Mesendoderm (in vitro differentiated cells): ENCODE measurements at regions not wholly inside any gene's neighbourhood (a gene's known extent, or its start where the extent isn't known, plus 50 kb on each side); places are given as distances from the start of the nearest gene placed in this dataset.

ENCODE experiments used
- DNase-seq: peaks from one replicate; pipeline ENCODE4 v3.0.0; 2013
- H2AK5ac ChIP-seq: 2 replicates; pipeline ENCODE4 v1.6.1; 2013; ENCODE audit warnings: low read length, inconsistent platforms
- H2BK120ac ChIP-seq: 2 replicates; pipeline ENCODE4 v1.6.1; 2013; ENCODE audit warnings: low read depth, mild to moderate bottlenecking, low read length, moderate library complexity, mixed read lengths
- H2BK15ac ChIP-seq: replicated peaks from 2 replicates; pipeline ENCODE4 v1.6.1; 2013; ENCODE audit warnings: low read depth, mild to moderate bottlenecking, moderate library complexity
- H2BK5ac ChIP-seq: 2 replicates; pipeline ENCODE4 v1.6.1; 2013; ENCODE audit warnings: low read length, inconsistent platforms
- H3K18ac ChIP-seq: 2 replicates; pipeline ENCODE4 v1.6.1; 2013; ENCODE audit warnings: mild to moderate bottlenecking, low read length, mixed read lengths
- H3K23ac ChIP-seq: one replicate; pipeline ENCODE4 v1.6.1; 2013; ENCODE audit warnings: low read length
- H3K27ac ChIP-seq: 2 replicates; pipeline ENCODE4 v1.5.1; 2013; ENCODE audit warnings: low read depth, mild to moderate bottlenecking, inconsistent platforms, low read length, moderate library complexity
- H3K27me3 ChIP-seq: 2 replicates; pipeline ENCODE4 v1.6.1; 2013; ENCODE audit warnings: low read length, control low read depth, mild to moderate bottlenecking, inconsistent platforms; ENCODE audit not compliant: insufficient read depth, poor library complexity
- H3K36me3 ChIP-seq: 2 replicates; pipeline ENCODE4 v1.6.1; 2013; ENCODE audit warnings: low read length, inconsistent platforms; ENCODE audit not compliant: control insufficient read depth, insufficient read depth
- H3K4ac ChIP-seq: one replicate; pipeline ENCODE4 v1.6.1; 2013; ENCODE audit warnings: low read depth, mild to moderate bottlenecking, low read length, moderate library complexity
- H3K4me1 ChIP-seq: 2 replicates; pipeline ENCODE4 v1.6.1; 2013; ENCODE audit warnings: low read depth, low read length, inconsistent platforms; ENCODE audit not compliant: control insufficient read depth
- H3K4me2 ChIP-seq: 2 replicates; pipeline ENCODE4 v1.6.1; 2013; ENCODE audit warnings: low read length
- H3K4me3 ChIP-seq: 2 replicates; pipeline ENCODE4 v1.5.1; 2013; ENCODE audit warnings: mild to moderate bottlenecking, low read length
- H3K56ac ChIP-seq: one replicate; pipeline ENCODE4 v1.6.1; 2013; ENCODE audit warnings: low read length
- H3K79me1 ChIP-seq: 2 replicates; pipeline ENCODE4 v1.6.1; 2013; ENCODE audit warnings: low read length, inconsistent platforms
- H3K79me2 ChIP-seq: 2 replicates; pipeline ENCODE4 v1.6.1; 2013; ENCODE audit warnings: mild to moderate bottlenecking, low read length; ENCODE audit not compliant: control insufficient read depth, insufficient read depth
- H3K9ac ChIP-seq: 2 replicates; pipeline ENCODE4 v1.6.1; 2013; ENCODE audit warnings: low read length, inconsistent platforms
- H4K5ac ChIP-seq: one replicate; pipeline ENCODE4 v1.6.1; 2013; ENCODE audit warnings: low read length
- H4K8ac ChIP-seq: one replicate; pipeline ENCODE4 v1.6.1; 2013; ENCODE audit warnings: low read depth, mild to moderate bottlenecking, control low read depth, low read length, moderate library complexity
- WGBS: extraction: QIAGEN DNeasy Blood & Tissue Kit; methylation state at CpG from one replicate; pipeline ENCODE4 v1.1.7; 2013; ENCODE audit warnings: low lambda C conversion rate, missing lambda C conversion rate; ENCODE audit not compliant: insufficient coverage; ENCODE audit errors: extremely low coverage; 5-methylcytosine and 5-hydroxymethylcytosine counted together

GRCh38 chr20:48308882-48309281 is 518.9 kb downstream of the PREX1 start:
- H3K4me3 ChIP-seq: no peak overlapping the region
- no CpG with 5 or more reads among the region's 6 CpGs for WGBS

GRCh38 chr20:48308232-48308781 is 519.5 kb downstream of the PREX1 start:
- Histone ChIP-seq H3K79me2 (no peaks in the 10 kb centered on the region), H3K4me3 (no peak overlapping the region), H3K23ac (no peak overlapping the region), H3K27me3 (no peaks in the 10 kb centered on the region), H2BK15ac (no peak overlapping the region), H2BK5ac (no peak overlapping the region), H3K18ac (no peak overlapping the region), H3K36me3 (no peaks in the 10 kb centered on the region), H3K27ac (no peak overlapping the region), H4K5ac (no peak overlapping the region), H3K9ac (no peak overlapping the region), H3K79me1 (no peaks in the 10 kb centered on the region), H2AK5ac (no peak overlapping the region), H3K4me1 (no peaks in the 10 kb centered on the region), H3K4ac (no peak overlapping the region), H3K56ac (no peak overlapping the region), H2BK120ac (no peak overlapping the region), H4K8ac (no peak overlapping the region), H3K4me2 (no peak overlapping the region)
- no peak for DNase-seq
- WGBS: no CpG with 5 or more reads among the region's 4 CpGs

More at GRCh38 chr20:48308882-48309281, 518.9 kb downstream of the PREX1 start:
- Histone ChIP-seq H2BK120ac (no peak overlapping the region), H2BK15ac (no peak overlapping the region), H3K23ac (no peak overlapping the region), H3K27me3 (no peaks in the 10 kb centered on the region), H3K56ac (peak overlapping the region; percentile 39), H3K4me2 (no peak overlapping the region), H4K5ac (no peak overlapping the region), H3K18ac (no peak overlapping the region), H3K79me1 (no peaks in the 10 kb centered on the region), H3K9ac (no peak overlapping the region), H3K27ac (no peak overlapping the region), H3K36me3 (no peaks in the 10 kb centered on the region), H3K4ac (no peak overlapping the region), H3K79me2 (no peaks in the 10 kb centered on the region), H2AK5ac (peak overlapping the region; percentile 48), H4K8ac (no peak overlapping the region), H2BK5ac (peak overlapping the region; percentile 55), H3K4me1 (no peaks in the 10 kb centered on the region)
- DNase-seq: peak; percentile 94

- Histone ChIP-seq H3K79me2 (no peaks in the 10 kb centered on the region), H2AK5ac (no peak overlapping the region), H2BK5ac (no peak overlapping the region), H3K23ac (no peak overlapping the region), H3K4me1 (no peaks in the 10 kb centered on the region), H2BK15ac (no peak overlapping the region), H3K36me3 (no peaks in the 10 kb centered on the region), H3K4ac (no peak overlapping the region), H3K4me2 (no peak overlapping the region), H3K18ac (no peak overlapping the region), H3K27me3 (no peaks in the 10 kb centered on the region), H2BK120ac (no peak overlapping the region), H3K9ac (no peak overlapping the region), H3K56ac (no peak overlapping the region), H4K5ac (no peak overlapping the region), H3K27ac (no peak overlapping the region), H3K4me3 (no peak overlapping the region), H4K8ac (no peak overlapping the region), H3K79me1 (no peaks in the 10 kb centered on the region)
- DNase-seq: peak; percentile 49
- WGBS: no CpG with 5 or more reads among the region's 10 CpGs
These were observed 520.5 kb downstream of the PREX1 start for GRCh38 chr20:48307277-48307676.

GRCh38 chr20:48302844-48303542 is 517.7 kb upstream of the SULF2 start:
- H3K27me3 ChIP-seq: no peaks in the 10 kb centered on the region
- H3K79me2 ChIP-seq: no peaks in the 10 kb centered on the region
- H4K8ac ChIP-seq: no peak overlapping the region
- H3K18ac ChIP-seq: no peak overlapping the region
- no peak overlapping the region for H2AK5ac ChIP-seq
- no peak overlapping the region for H3K56ac ChIP-seq
- no peak overlapping the region for H3K27ac ChIP-seq
- no peak overlapping the region for H3K4ac ChIP-seq
- no peak overlapping the region for H2BK15ac ChIP-seq
- no CpG with 5 or more reads among the region's 4 CpGs for WGBS
- H3K4me2 ChIP-seq: no peak overlapping the region
- no peaks in the 10 kb centered on the region for H3K79me1 ChIP-seq
- no peak overlapping the region for H3K4me3 ChIP-seq
- no peak overlapping the region for H2BK120ac ChIP-seq
- H4K5ac ChIP-seq: no peak overlapping the region
- no peak for DNase-seq
- no peak overlapping the region for H2BK5ac ChIP-seq
- no peak overlapping the region for H3K9ac ChIP-seq
- no peak overlapping the region for H3K23ac ChIP-seq
- H3K36me3 ChIP-seq: no peaks in the 10 kb centered on the region
- peaks cover 4% of the 10 kb centered on the region for H3K4me1 ChIP-seq

GRCh38 chr20:48302149-48302548 is 516.9 kb upstream of the SULF2 start:
- H3K4me3 ChIP-seq: no peak overlapping the region
- no peaks in the 10 kb centered on the region for H3K36me3 ChIP-seq
- no peak for DNase-seq
- no peaks in the 10 kb centered on the region for H3K27me3 ChIP-seq
- no peak overlapping the region for H4K8ac ChIP-seq
- H3K4ac ChIP-seq: peak overlapping the region; percentile 41
- no peak overlapping the region for H2AK5ac ChIP-seq
- no peak overlapping the region for H3K23ac ChIP-seq
- H3K56ac ChIP-seq: no peak overlapping the region
- H2BK15ac ChIP-seq: no peak overlapping the region
- H3K79me2 ChIP-seq: no peaks in the 10 kb centered on the region
- no peak overlapping the region for H3K9ac ChIP-seq
- H4K5ac ChIP-seq: no peak overlapping the region
- no peak overlapping the region for H2BK5ac ChIP-seq
- no peak overlapping the region for H3K27ac ChIP-seq
- peaks cover 4% of the 10 kb centered on the region for H3K4me1 ChIP-seq
- no peak overlapping the region for H3K18ac ChIP-seq
- no peak overlapping the region for H3K4me2 ChIP-seq
- no peak overlapping the region for H2BK120ac ChIP-seq
- H3K79me1 ChIP-seq: no peaks in the 10 kb centered on the region

- H3K23ac ChIP-seq: no peak overlapping the region
- no peaks in the 10 kb centered on the region for H3K27me3 ChIP-seq
- H3K4ac ChIP-seq: no peak overlapping the region
- H3K56ac ChIP-seq: no peak overlapping the region
- no peaks in the 10 kb centered on the region for H3K79me2 ChIP-seq
- peak overlapping the region; percentile 79 for H2AK5ac ChIP-seq
- H3K9ac ChIP-seq: no peak overlapping the region
- no peak overlapping the region for H4K5ac ChIP-seq
- no peak overlapping the region for H4K8ac ChIP-seq
- no peak overlapping the region for H2BK5ac ChIP-seq
- H3K4me1 ChIP-seq: peaks cover 4% of the 10 kb centered on the region
- no peaks in the 10 kb centered on the region for H3K79me1 ChIP-seq
- H3K36me3 ChIP-seq: no peaks in the 10 kb centered on the region
- peak overlapping the region; percentile 1 for H2BK15ac ChIP-seq
- no peak overlapping the region for H3K18ac ChIP-seq
- no peak overlapping the region for H3K4me3 ChIP-seq
- no peak overlapping the region for H3K27ac ChIP-seq
- H2BK120ac ChIP-seq: no peak overlapping the region
- DNase-seq: no peak
- H3K4me2 ChIP-seq: no peak overlapping the region
- no CpG with 5 or more reads among the region's 3 CpGs for WGBS
These were observed 515.9 kb upstream of the SULF2 start for GRCh38 chr20:48301189-48301588.
